Smooth muscle cell (in vitro differentiated cells): ENCODE measurements at regions not wholly inside any gene's neighbourhood (a gene's known extent, or its start where the extent isn't known, plus 50 kb on each side); places are given as distances from the start of the nearest gene placed in this dataset.

Experiments used
- DNase-seq: peaks from one replicate; lab custom pipeline; 2025; ENCODE audit not compliant: unreplicated experiment; lab: John Stamatoyannopoulos, UW
- H2AFZ ChIP-seq: fragments of 200-600 bp; sonication (generic); 2 replicates; pipeline ENCODE4 v1.6.0; 2016; ENCODE audit warnings: antibody characterized with exemption, low read depth, mild to moderate bottlenecking
- H3F3A ChIP-seq: fragments of 200-600 bp; sonication (generic); 2 replicates; pipeline ENCODE4 v1.6.0; 2017; ENCODE audit warnings: antibody characterized with exemption, low read depth
- H3K27ac ChIP-seq: fragments of 200-600 bp; sonication (generic); 2 replicates; pipeline ENCODE4 v1.5.1; 2016; ENCODE audit warnings: low read depth, mild to moderate bottlenecking
- H3K27me3 ChIP-seq: fragments of 200-600 bp; sonication (generic); 2 replicates; pipeline ENCODE4 v1.6.1; 2016; ENCODE audit warnings: low read depth, mild to moderate bottlenecking
- H3K36me3 ChIP-seq: fragments of 200-600 bp; sonication (generic); 2 replicates; pipeline ENCODE4 v1.5.1; 2016; ENCODE audit warnings: low read depth
- H3K4me1 ChIP-seq: fragments of 200-600 bp; sonication (generic); 2 replicates; pipeline ENCODE4 v1.5.1; 2016; ENCODE audit warnings: low read depth
- H3K4me2 ChIP-seq: fragments of 200-600 bp; sonication (generic); 2 replicates; pipeline ENCODE4 v1.6.0; 2016; ENCODE audit warnings: mild to moderate bottlenecking
- H3K4me3 ChIP-seq: fragments of 200-600 bp; sonication (generic); 2 replicates; pipeline ENCODE4 v1.5.1; 2016; ENCODE audit warnings: mild to moderate bottlenecking
- H3K79me2 ChIP-seq: fragments of 200-600 bp; sonication (generic); 2 replicates; pipeline ENCODE4 v1.6.0; 2016; ENCODE audit warnings: low read depth, mild to moderate bottlenecking
- H3K9ac ChIP-seq: fragments of 200-600 bp; sonication (generic); 2 replicates; pipeline ENCODE4 v1.6.0; 2016; ENCODE audit warnings: low read depth
- H3K9me3 ChIP-seq: fragments of 200-600 bp; sonication (generic); replicated peaks from 2 replicates; pipeline ENCODE4 v1.5.1; 2016; ENCODE audit warnings: low read depth
- H4K20me1 ChIP-seq: fragments of 200-600 bp; sonication (generic); 2 replicates; pipeline ENCODE4 v1.6.0; 2016; ENCODE audit warnings: low read depth
- WGBS: methylation state at CpG from one replicate; pipeline ENCODE4 v1.1.7; 2016; ENCODE audit warnings: low lambda C conversion rate; 5-methylcytosine and 5-hydroxymethylcytosine counted together
- TF ChIP-seq, protein P1 (sequence below): fragments of 200-600 bp; sonication (generic); IDR thresholded peaks from 2 replicates; pipeline ENCODE4 v1.5.1; 2017; ENCODE audit warnings: borderline replicate concordance, mild to moderate bottlenecking, antibody characterized with exemption; ENCODE audit not compliant: insufficient read depth, poor library complexity, severe bottlenecking

GRCh38 chr5:180411948-180412347 is 58.8 kb upstream of the GFPT2 start:
- no peak overlapping the region for H3K4me2 ChIP-seq
- H3K27ac ChIP-seq, result no peak overlapping the region
- no peaks in the 10 kb centered on the region for H3K36me3 ChIP-seq
- H3K9ac ChIP-seq, result no peak overlapping the region
- TF ChIP-seq, protein P1, sequence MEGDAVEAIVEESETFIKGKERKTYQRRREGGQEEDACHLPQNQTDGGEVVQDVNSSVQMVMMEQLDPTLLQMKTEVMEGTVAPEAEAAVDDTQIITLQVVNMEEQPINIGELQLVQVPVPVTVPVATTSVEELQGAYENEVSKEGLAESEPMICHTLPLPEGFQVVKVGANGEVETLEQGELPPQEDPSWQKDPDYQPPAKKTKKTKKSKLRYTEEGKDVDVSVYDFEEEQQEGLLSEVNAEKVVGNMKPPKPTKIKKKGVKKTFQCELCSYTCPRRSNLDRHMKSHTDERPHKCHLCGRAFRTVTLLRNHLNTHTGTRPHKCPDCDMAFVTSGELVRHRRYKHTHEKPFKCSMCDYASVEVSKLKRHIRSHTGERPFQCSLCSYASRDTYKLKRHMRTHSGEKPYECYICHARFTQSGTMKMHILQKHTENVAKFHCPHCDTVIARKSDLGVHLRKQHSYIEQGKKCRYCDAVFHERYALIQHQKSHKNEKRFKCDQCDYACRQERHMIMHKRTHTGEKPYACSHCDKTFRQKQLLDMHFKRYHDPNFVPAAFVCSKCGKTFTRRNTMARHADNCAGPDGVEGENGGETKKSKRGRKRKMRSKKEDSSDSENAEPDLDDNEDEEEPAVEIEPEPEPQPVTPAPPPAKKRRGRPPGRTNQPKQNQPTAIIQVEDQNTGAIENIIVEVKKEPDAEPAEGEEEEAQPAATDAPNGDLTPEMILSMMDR, result no peak
- H3K27me3 ChIP-seq, result no peaks in the 10 kb centered on the region
- no peaks in the 10 kb centered on the region for H4K20me1 ChIP-seq
- 92% methylated on average over 10 of the region's 10 CpGs for WGBS
- H3K4me1 ChIP-seq, result no peaks in the 10 kb centered on the region
- no peaks in the 10 kb centered on the region for H3F3A ChIP-seq
- peaks cover 4% of the 10 kb centered on the region for H3K9me3 ChIP-seq
- H3K4me3 ChIP-seq, result no peak overlapping the region
- no peaks in the 10 kb centered on the region for H3K79me2 ChIP-seq
- no peak overlapping the region for H2AFZ ChIP-seq
- DNase-seq, result no peak

GRCh38 chr5:180414176-180414575 is 61.0 kb upstream of the GFPT2 start:
- H3K9me3 ChIP-seq, result peaks cover 4% of the 10 kb centered on the region
- H3K27ac ChIP-seq, result no peak overlapping the region
- H3F3A ChIP-seq, result no peaks in the 10 kb centered on the region
- TF ChIP-seq, protein P1, result no peak
- no peak overlapping the region for H3K4me2 ChIP-seq
- H3K9ac ChIP-seq, result no peak overlapping the region
- WGBS, result 84% methylated on average over 4 of the region's 4 CpGs
- H4K20me1 ChIP-seq, result no peaks in the 10 kb centered on the region
- no peaks in the 10 kb centered on the region for H3K36me3 ChIP-seq
- no peak overlapping the region for H2AFZ ChIP-seq
- H3K79me2 ChIP-seq, result no peaks in the 10 kb centered on the region
- no peak overlapping the region for H3K4me3 ChIP-seq
- no peaks in the 10 kb centered on the region for H3K4me1 ChIP-seq
- DNase-seq, result no peak
- no peaks in the 10 kb centered on the region for H3K27me3 ChIP-seq

DNA sequence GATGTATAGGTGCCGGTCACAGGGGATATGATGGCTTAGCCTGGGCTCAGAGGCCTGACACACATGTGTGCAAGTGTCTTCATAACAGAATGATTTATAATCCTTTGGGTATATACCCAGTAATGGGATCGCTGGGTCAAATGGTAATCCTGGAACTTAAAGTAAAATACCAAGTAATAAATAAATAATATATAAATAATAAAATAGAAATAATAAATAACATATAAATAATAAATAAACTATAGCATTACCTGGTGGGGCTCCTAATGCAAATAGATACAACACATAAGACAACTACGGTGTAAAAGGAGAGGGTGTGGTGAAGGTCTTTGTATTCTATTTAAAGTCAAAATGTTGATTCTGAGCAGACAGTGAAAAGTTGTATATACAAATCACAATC is 68.5 kb upstream of the GFPT2 start:
- TF ChIP-seq, protein P1, result no peak
- H2AFZ ChIP-seq, result no peak overlapping the region
- H3K4me3 ChIP-seq, result no peak overlapping the region
- H3K27me3 ChIP-seq, result no peaks in the 10 kb centered on the region
- H3F3A ChIP-seq, result no peaks in the 10 kb centered on the region
- H3K9me3 ChIP-seq, result no peaks in the 10 kb centered on the region
- WGBS, result 92% methylated on average over 3 of the region's 3 CpGs
- no peak overlapping the region for H3K27ac ChIP-seq
- H4K20me1 ChIP-seq, result no peaks in the 10 kb centered on the region
- H3K4me1 ChIP-seq, result no peaks in the 10 kb centered on the region
- H3K79me2 ChIP-seq, result no peaks in the 10 kb centered on the region
- no peaks in the 10 kb centered on the region for H3K36me3 ChIP-seq
- no peak overlapping the region for H3K4me2 ChIP-seq
- H3K9ac ChIP-seq, result no peak overlapping the region
- no peak for DNase-seq

DNA sequence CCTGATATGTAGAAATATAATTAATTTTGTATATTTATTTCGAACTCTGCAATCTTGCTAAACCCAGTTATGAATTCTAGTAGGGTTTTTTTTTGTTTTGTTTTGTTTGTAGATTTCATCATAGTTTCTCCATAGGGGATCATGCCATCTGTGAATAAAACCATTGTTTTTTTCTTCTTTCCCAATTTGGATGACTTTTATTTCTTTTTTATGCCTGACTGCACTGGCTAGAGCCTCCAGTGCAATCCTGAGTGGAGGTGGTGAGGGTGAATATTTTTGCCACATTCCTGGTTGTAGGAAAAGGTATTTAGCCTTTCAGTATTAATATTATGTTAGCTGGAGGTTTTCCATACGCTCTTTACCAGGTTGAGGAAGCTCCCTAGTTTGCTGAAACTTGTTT is 70.0 kb upstream of the GFPT2 start:
- no peaks in the 10 kb centered on the region for H3K36me3 ChIP-seq
- H3K27ac ChIP-seq, result no peak overlapping the region
- no peaks in the 10 kb centered on the region for H3K27me3 ChIP-seq
- DNase-seq, result no peak
- no peak overlapping the region for H3K4me2 ChIP-seq
- H3F3A ChIP-seq, result no peaks in the 10 kb centered on the region
- no peaks in the 10 kb centered on the region for H3K9me3 ChIP-seq
- 94% methylated on average over 2 of the region's 2 CpGs for WGBS
- H2AFZ ChIP-seq, result no peak overlapping the region
- H3K79me2 ChIP-seq, result no peaks in the 10 kb centered on the region
- no peak overlapping the region for H3K9ac ChIP-seq
- no peak overlapping the region for H3K4me3 ChIP-seq
- TF ChIP-seq, protein P1, result no peak
- H3K4me1 ChIP-seq, result no peaks in the 10 kb centered on the region
- no peaks in the 10 kb centered on the region for H4K20me1 ChIP-seq
